GM19023 (cell line): ENCODE measurements at regions not wholly inside any gene's neighbourhood (a gene's known extent, or its start where the extent isn't known, plus 50 kb on each side); places are given as distances from the start of the nearest gene placed in this dataset.

Source experiments
- ATAC-seq: cut with Tn5 transposase; IDR thresholded peaks from one replicate; pipeline ENCODE4 v1.9.1; 2021; ENCODE audit warnings: mild to moderate bottlenecking, moderate library complexity; ENCODE audit not compliant: unreplicated experiment

DNA sequence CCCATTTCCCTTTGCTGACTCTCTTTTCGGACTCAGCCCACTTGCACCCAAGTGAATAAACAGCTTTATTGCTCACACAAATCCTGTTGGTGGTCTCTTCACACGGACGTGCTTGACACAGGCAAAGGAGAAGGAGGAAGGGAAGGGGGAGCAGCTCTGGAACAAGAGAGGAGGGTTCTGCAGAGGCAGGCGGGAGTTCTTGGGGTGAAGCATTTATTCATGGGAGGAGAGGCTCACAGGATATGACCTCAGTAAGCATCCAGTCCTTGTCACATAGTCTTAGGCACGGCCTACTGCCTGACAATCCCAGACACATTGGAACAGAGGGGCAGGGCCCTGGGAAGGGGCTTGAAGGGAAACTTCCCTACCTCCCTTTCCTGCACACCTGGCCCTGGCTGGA is 171.7 kb upstream of the HS6ST1 start:
- no peak for ATAC-seq

DNA sequence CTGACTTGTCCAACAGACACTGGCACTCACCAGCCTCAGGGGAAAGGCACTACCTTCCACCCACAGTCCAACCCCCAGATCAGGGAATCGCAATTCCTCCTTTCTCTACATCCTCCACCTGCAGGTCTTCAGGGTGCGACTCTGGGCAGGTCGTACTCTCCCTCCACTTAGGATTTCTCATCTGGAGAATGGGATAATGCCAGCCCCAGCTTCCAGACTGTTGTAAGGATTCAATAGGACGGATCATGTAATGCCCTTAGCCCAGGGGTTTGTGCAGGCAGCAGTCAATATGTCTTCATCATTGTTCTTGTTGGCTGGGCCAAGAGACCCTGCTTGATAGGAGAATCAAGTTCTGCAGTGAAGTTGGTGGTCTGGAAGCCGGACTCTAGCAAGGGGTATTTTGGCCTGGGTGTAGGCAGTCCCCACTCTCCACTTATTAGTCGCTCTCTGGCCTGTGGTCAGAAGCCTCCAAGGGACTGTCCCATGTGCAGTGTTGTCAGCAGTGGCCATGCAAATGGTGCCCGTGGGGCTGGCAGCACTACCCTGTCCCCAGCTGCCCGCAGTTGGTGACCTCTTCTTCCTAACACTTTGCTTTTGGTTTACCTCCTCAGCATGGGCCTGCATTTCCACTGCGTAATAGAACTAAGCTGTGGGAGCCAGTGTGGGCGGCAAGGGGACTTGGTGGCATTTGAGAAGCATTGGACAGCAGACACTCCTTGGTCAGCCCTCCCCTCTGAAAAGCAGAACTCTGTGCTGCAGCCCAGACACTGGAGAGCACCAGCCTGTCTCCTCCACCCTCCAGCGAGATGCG is 172.4 kb upstream of the HS6ST1 start:
- no peak for ATAC-seq

DNA sequence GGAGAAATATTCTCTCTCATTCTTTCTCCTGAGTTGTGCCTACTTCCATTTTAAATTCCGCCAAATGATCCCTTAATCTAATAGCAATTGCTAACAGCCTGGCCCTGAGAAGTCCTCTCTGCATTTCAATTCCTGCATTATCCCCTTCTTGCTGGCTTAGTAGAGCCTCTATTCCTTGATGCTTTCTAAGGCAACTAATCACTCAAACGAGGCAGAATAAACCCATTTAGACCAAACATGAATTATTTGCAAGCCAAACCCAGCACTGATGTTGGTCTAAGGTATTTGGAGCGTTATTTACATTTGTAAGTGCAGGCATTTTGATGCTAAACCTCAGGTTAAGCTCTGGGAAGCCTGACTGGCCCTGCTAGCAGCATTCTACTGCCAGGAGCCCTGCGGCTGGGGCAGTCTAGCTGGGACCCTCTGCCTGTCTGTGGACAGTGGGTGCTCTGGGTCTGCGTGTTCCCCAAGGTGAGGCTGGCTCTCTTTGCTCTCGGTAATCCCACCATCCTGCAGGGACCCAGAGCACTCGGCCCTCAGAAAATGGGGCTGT is 173.1 kb upstream of the HS6ST1 start:
- ATAC-seq = no peak

DNA sequence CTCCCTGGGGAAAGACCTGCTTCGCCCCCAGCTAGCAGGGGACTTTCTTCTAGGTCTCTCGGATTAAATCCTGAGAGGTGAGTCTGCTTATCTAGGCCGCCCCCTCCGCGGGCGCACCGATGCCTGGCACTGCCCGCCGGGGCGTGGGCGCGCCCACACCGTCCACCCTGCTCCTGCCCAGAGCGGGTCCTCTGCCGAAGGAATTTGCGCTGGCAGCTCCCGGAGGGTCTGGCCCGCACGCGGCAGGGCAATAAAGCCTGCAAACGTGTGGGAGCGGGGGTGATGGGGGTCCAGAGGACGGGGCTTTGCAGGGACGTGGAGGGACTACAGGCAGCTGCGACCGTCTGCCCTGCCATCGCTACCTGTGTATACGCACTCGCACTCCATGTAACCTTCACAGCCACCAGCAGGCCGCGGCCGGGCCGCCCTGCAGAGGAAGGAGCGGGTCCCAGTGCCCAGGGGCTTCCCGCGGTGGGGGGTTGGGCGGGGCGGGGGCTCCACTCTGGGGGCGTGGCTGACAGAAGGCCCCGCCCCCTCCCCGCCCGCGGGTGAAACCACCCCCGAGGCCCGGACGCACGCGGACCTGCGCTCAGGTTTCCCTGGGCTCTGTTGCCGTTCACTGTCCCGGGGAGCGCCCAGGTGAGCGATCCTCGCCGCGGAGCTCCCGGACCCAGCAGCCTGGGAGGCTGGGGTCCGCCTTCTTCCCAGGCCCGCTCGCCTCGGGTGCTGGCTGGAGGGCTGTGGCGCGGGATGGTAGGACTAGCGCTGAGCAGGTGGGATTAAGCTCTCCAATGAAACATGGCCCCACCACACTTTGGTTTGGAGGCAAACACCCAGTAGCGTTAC is 174.5 kb upstream of the HS6ST1 start:
- no peak for ATAC-seq

DNA sequence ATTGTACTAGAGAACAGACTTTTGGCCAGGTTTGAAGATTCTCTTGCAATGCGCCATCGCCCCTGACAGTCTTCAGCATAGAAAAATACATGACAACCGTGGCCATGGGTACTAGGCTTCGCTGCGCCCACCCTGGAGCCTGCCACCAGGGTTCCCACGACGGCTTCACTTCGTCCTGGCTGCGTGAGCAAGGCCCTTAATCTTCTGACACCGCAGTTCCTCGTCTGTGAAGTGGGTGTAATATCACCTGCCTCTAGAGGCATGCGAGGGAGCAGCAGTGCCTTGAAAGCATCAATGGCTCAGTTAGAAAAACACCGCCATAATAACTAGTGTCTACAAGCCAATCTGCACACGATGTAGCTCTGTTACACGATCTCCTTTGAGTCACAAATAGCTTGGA is 175.2 kb upstream of the HS6ST1 start:
- ATAC-seq = no peak

DNA sequence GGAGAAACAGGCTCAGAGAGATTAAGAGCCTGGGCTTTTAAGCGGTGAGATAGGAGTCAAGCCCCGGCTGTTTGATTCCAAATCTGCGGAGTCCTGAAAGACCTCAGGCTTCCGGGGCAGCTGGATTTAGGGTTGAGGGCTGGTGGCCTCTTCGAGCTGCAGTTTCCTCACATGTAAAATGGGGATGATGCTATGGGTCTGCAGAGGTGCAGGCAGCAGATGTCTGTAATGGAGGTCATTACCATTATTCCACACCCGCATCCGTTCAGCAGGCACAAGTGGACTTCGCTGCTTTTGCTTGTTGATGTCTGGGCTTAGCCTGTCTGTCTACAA is 175.6 kb upstream of the HS6ST1 start:
- no peak for ATAC-seq

DNA sequence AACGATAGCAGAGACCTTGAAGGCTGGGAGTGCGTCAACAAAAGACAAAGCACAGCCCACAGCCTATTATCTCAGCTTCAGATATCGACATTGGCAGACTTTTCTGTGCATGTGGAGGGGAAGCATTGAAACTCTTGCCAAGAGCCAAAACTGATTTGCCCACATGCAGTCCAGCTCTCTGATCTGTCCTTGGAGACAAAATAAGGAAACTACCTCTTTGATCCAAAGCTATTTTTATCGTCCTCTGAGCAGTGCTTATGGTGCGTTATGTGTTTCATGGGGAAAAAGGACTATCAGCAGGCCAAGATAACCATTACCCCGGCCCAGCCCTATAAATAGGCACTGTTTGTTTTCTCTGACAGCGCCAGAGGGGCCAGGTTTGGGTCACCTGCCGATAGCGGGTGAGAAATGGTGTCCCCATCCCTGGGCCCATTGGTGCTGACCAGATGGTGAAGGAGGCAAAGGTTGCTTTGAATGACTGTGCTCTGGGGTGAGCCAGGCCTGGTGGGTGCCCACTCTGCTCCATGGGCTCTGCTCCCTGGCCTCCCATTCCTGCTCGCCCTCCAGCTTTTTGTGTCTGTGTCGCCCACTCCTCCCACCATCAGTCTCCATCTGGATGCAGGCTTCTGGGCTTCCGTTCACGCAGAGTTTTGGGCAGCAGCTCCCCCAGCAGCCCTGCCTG is 176.1 kb upstream of the HS6ST1 start:
- ATAC-seq = no peak

DNA sequence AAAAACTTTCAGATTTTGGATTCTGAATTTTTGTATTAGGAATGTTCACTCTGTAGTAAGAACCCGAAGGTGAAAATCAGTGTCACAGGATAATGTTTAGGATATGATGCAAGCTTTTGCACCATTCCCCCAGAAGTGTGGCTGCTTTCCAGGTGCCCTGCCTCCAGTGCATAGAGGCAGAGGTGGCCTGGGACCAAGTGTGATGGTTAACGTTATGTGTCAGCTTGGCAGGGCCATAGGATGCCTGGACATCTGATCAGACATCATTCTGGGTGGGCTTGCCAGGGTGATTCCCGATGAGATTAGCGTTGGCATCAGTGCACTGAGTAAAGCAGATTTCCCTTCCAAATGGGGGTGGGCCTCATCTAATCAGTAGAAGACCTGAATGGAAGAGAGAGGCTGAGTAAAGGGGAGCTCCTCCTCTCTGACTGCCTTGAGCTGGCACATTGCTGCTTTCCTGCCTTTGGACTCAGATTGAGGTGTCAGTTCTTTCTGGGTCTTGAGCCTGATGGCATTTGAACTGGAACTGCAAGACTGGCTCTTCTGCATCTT is 177.4 kb upstream of the HS6ST1 start:
- no peak for ATAC-seq

DNA sequence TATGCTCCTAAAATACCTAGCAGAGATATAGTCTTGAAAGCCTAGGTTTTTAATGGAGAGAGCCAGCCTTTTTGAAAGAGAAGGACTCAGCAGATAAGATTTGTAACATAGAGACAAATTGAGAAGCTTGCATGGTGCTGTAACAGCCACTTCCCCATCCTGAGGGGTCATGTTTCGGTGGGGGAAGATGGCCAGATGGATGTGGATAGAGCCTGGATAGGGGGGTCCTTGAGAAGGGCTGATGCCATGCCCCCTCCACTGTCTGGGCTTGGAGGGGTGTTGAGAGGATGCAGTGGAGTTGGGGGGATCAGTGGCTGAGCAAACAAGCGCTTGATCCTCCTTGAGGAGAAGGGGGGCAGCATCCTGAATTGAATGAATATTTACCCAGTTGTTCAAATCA is 178.0 kb upstream of the HS6ST1 start:
- no peak for ATAC-seq

DNA sequence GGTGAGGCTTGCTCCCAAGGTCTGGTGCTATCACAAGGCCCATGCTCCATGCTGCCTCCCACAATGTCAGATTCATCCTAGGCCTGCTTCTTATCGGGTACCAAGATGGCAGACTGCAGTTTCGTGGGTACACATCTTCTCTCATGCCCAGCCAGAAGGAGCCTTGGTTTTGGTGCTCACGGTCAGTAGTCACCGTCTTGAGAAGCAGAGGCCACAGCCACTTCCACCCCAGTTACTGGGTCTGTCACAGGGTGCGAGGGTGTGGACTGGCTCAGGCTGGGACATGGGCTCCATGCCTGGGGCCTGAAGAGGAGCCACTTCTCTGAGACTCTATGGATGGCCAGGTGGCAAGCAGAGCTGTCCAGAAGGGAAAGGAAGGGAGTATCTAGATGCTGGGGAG is 178.8 kb upstream of the HS6ST1 start:
- no peak for ATAC-seq

DNA sequence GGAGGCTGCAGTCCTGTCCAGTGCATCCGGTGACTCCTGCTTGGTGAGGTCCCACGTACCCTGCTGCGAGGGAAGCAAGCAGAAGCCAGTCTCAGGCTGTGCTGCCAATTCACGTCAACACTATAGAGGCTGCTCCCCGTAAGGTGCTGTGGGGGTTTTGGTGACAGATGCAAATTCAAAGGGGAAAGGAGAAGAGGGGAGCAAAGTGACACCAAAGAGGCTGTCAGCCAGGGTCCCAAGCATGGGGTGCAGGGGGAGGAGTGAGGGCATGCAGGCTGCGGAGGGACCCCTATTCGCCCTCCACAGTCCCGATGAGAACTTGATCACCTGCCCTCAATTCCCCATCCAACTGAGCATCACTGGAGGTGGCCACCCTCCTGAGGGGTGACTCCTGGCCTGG is 179.4 kb upstream of the HS6ST1 start:
- ATAC-seq = no peak

DNA sequence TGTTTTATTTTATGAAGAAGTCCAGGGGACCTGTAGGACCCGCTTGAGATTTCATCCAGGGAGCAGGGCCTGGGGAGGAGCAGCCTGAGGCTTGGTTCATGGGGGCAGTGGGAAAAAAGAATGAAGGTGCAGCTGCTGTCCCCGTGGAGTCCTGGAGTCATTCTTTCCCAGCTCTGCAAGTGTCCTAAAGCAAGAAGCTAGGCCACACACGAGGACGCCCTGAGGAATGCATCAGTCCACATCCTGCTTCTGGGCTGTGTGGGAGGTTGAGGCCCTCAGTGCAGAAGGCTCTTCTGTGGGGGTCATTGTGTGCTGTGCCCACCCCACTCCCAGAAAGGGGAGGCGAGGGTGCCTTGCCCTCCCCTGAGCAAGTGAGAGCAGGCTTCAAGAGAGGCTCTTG is 179.9 kb upstream of the HS6ST1 start:
- no peak for ATAC-seq

DNA sequence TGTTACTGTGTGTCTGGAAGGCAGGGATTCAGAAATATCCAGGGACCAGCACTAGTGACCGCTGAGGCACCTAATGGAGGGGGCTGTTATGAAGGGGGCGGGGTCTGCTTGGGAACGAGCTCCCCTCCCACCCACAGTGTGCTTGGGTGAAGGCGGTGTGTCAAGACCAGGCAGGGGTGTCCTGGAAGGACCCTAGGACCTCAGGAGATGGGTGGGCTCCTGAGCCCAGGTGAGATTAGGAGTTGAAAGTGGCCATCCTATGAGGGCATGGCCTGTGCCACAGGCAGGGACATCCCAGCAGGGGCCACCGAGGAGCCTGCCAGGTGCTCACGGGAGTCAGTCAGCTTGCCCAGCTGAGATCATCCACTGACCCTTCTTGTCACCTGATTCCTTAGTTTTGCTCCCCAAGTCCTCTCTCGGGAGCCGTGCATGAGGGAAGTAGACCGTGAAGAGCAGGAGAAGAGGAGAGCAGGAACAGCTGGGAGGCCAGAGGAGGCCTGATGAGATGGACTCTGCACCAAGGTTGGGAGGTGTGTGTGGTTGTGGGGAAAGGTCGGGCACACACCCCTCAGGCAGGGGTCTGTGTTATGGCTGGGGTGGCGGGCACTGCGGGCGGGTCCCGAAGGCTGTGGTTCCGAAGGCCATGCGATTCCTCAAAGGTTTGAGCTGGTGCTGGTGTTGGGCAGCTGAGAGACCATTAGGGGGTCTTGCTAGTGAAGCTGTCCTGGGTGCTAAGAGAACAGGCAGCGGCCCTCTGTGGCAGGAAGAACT is 180.9 kb upstream of the HS6ST1 start:
- ATAC-seq = no peak

DNA sequence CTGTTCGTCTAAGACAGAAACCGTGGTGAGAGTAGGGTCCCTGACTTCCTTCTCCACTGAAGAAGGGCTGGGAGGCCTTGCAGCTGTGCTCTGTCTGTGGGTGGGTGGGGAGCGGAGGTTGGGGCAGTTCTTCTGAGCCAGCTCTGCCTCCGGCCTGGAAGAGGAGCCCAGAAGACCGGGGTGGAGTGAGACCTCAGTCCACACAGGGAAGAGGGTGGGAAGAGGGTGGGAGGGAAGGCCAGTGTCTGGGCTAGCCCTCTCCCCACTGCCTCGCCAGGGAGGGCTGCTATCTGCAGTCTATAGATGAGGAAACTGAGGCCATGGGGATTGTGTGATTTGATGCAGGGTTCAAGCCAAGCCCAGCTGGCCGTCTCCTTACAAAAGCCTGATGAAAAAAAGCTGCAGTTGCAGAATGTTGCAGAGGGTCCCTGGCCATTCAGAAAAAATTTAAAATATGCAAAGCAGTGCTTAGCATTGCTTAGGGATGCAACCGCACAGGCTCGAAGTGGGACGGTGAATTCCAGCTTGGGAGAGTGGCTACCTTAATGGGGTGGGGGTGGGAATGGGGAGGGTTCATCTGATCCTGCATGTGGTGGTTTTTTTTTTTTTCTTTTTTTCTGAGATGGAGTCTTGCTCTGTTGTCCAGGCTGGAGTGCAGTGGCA is 181.6 kb upstream of the HS6ST1 start:
- no peak for ATAC-seq

DNA sequence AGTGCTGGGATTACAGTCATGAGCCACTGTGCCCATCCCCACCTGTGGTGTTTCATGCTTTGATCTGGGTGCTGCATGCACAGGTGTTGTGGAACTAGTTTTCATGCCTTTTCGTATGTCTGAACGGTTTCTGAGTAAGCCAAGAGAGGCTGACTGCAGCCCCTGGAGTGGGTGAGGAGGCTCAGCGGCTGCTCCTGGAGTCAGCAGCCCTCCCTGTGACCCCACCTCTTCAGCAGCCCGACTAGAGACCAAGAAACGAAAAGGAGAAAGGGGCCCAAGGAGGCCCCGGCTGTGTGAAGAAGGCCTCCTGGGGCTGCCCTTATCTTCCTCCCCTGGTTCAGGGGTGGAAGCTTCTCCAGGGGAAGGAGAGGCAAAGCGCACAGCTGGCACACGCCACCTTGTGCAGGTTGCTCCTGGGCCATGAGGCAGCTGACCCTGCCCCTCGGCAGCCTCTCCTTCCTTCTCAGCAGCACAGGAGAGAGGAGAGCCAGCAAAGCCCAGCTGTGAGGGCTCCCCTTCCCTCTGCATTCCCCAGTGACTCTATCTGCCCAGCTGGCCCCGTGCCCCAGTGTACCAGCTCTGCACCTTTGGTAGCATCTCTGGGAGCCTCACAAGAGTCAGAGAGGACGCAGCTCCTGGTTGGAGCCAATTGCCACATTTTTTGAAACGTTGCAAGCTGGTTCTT is 182.5 kb upstream of the HS6ST1 start:
- no peak for ATAC-seq

DNA sequence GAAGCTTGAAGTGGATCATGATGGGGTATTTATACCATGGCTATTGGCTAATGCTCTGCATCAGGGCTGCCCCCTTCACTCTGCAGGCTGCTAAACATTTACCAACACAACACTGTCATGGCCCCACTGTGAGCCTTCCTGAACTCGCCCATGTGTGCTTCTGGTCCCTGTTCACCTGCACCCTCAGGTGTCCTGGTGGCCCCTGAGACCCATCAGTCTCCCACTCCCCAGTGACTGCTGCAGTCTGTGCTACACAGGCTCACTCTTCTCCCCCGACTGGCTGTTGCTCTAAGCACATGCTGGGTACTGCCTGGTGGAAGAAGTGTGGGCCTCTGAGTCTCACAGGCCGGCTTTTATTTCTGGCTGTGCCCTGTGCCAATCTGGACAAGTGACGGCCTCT is 183.0 kb upstream of the HS6ST1 start:
- ATAC-seq = no peak

DNA sequence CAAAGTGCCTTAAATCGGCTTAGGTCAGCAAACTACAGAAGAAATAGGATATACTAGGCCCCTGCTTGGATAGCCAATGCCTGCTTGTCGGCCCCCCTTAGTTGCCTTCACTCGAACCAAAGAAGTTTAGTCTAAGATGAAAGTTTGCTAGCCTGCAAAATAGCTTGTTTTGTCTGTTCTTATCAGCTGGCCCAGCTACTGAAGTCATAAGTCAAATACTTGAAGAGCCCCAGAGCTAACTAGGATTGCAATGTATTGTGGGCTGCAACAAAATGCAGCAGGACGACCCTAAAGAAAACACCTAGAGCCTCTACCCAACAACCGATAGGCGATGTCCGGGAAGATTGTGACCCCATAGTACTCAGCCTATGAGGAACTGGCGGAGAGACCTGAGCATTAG is 183.5 kb upstream of the HS6ST1 start:
- ATAC-seq = no peak

DNA sequence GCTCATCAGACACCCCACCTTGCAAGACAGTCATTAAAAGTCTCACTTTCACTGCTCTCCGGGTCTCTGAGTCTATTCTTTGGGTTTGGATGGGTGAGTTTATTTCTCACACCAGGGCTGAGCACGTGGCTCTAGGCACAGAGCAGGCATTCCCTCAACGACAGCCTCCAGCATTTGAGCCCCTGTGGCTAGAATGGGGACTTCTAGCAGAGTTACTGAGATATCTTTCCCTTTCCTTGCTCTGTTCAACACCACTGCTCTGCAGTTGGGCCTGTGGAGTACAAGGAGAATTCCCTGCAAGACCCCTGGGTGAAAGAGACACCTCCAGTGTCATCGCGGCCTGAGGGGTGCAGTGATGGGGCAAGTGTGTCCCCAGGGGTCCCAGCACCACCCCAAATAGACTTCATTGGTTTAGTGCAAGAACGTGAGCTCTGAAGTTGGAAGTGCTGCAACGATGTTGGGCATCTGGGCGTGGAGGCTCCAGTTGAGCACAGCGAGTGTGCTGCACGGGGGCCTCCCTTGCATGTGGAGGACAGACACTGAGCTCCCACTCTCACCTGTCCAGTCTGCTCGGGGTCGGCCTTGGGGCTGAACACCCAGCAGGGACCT is 184.1 kb upstream of the HS6ST1 start:
- ATAC-seq = no peak
